Chondrocyte (in vitro differentiated cells): ENCODE measurements at regions not wholly inside any gene's neighbourhood (a gene's known extent, or its start where the extent isn't known, plus 50 kb on each side); places are given as distances from the start of the nearest gene placed in this dataset.

Experiments used
- DNase-seq: peaks from one replicate; pipeline ENCODE4 v3.0.0; 2021; ENCODE audit warnings: mixed read lengths, low spot score
- H3K27ac Mint-ChIP-seq: one replicate; pipeline ENCODE4 v1.8.0; 2021; ENCODE audit warnings: mild to moderate bottlenecking, moderate library complexity, mixed read lengths; ENCODE audit not compliant: unreplicated experiment
- H3K27me3 Mint-ChIP-seq: 2 replicates; pipeline ENCODE4 v1.8.0; 2021; ENCODE audit warnings: low read depth, mixed read lengths
- H3K36me3 Mint-ChIP-seq: 2 replicates; pipeline ENCODE4 v1.8.0; 2021; ENCODE audit warnings: low read depth, mixed read lengths
- H3K4me1 Mint-ChIP-seq: 2 replicates; pipeline ENCODE4 v1.8.0; 2021; ENCODE audit warnings: low read depth, mild to moderate bottlenecking, mixed read lengths
- H3K4me3 Mint-ChIP-seq: one replicate; pipeline ENCODE4 v1.8.0; 2021; ENCODE audit warnings: mild to moderate bottlenecking, moderate library complexity, mixed read lengths; ENCODE audit not compliant: unreplicated experiment
- H3K9me3 Mint-ChIP-seq: 2 replicates; pipeline ENCODE4 v1.8.0; 2021; ENCODE audit warnings: low read depth, mixed read lengths
- CTCF ChIP-seq: fragments of 200-600 bp; sonication (generic); IDR thresholded peaks from 2 replicates; pipeline ENCODE4 v1.5.0; 2021; ENCODE audit warnings: antibody characterized with exemption, mild to moderate bottlenecking, moderate library complexity

- no peak for TF ChIP-seq CTCF
- no peak for DNase-seq
- H3K36me3 Mint-ChIP-seq, result peaks cover 2% of the 10 kb centered on the region
- H3K4me1 Mint-ChIP-seq, result no peaks in the 10 kb centered on the region
- H3K27me3 Mint-ChIP-seq, result no peaks in the 10 kb centered on the region
- H3K4me3 Mint-ChIP-seq, result no peak overlapping the region
- H3K9me3 Mint-ChIP-seq, result peaks cover 16% of the 10 kb centered on the region
- no peak overlapping the region for H3K27ac Mint-ChIP-seq
These were observed 2030.4 kb downstream of the EFNA5 start for GRCh38 chr5:105640328-105640727.

GRCh38 chr5:105639511-105639910, 2031.2 kb downstream of the EFNA5 start:
- no peak for TF ChIP-seq CTCF
- H3K9me3 Mint-ChIP-seq, result peaks cover 16% of the 10 kb centered on the region

GRCh38 chr5:105639068-105639467, 2031.7 kb downstream of the EFNA5 start:
- Mint-ChIP-seq H3K4me1 (no peaks in the 10 kb centered on the region), H3K27me3 (no peaks in the 10 kb centered on the region), H3K9me3 (peaks cover 12% of the 10 kb centered on the region), H3K4me3 (no peak overlapping the region), H3K27ac (no peak overlapping the region), H3K36me3 (peaks cover 2% of the 10 kb centered on the region)
- no peak for TF ChIP-seq CTCF
- DNase-seq, result no peak

More at GRCh38 chr5:105639511-105639910, 2031.2 kb downstream of the EFNA5 start:
- DNase-seq, result no peak
- peaks cover 2% of the 10 kb centered on the region for H3K36me3 Mint-ChIP-seq
- no peak overlapping the region for H3K27ac Mint-ChIP-seq
- H3K4me3 Mint-ChIP-seq, result no peak overlapping the region
- H3K27me3 Mint-ChIP-seq, result no peaks in the 10 kb centered on the region
- H3K4me1 Mint-ChIP-seq, result no peaks in the 10 kb centered on the region

GRCh38 chr5:105638437-105638836, 2032.3 kb downstream of the EFNA5 start:
- H3K36me3 Mint-ChIP-seq, result peaks cover 2% of the 10 kb centered on the region
- H3K27me3 Mint-ChIP-seq, result no peaks in the 10 kb centered on the region
- peaks cover 12% of the 10 kb centered on the region for H3K9me3 Mint-ChIP-seq
- TF ChIP-seq CTCF, result no peak
- H3K4me1 Mint-ChIP-seq, result no peaks in the 10 kb centered on the region
- no peak overlapping the region for H3K4me3 Mint-ChIP-seq
- no peak for DNase-seq
- H3K27ac Mint-ChIP-seq, result no peak overlapping the region

GRCh38 chr5:105632043-105632442, 2038.7 kb downstream of the EFNA5 start:
- DNase-seq, result no peak
- H3K9me3 Mint-ChIP-seq, result peaks cover 4% of the 10 kb centered on the region
- no peak overlapping the region for H3K4me3 Mint-ChIP-seq
- TF ChIP-seq CTCF, result no peak
- H3K4me1 Mint-ChIP-seq, result no peaks in the 10 kb centered on the region
- H3K36me3 Mint-ChIP-seq, result peaks cover 2% of the 10 kb centered on the region
- no peak overlapping the region for H3K27ac Mint-ChIP-seq
- no peaks in the 10 kb centered on the region for H3K27me3 Mint-ChIP-seq
